B cell (primary cell): ENCODE measurements at regions not wholly inside any gene's neighbourhood (a gene's known extent, or its start where the extent isn't known, plus 50 kb on each side); places are given as distances from the start of the nearest gene placed in this dataset.

ENCODE experiments used
- ATAC-seq: fragments of 200-7000 bp; cut with Tn5 transposase; one replicate; pipeline ENCODE4 v1.10.0; 2021; ENCODE audit warnings: low read depth, mild to moderate bottlenecking, moderate number of reproducible peaks, moderate library complexity
- CTCF ChIA-PET: fragments of 350-600 bp; sonication (Branson Sonifier 250); formaldehyde crosslinking; loops from one replicate; lab custom pipeline; 2021; ENCODE audit warnings: antibody characterized with exemption, inconsistent platforms; lab: Charles Lee
- POLR2A ChIA-PET: fragments of 350-600 bp; sonication (Branson Sonifier 250); formaldehyde crosslinking; loops from one replicate; lab custom pipeline; 2021; ENCODE audit warnings: antibody characterized with exemption; lab: Charles Lee
- DNase-seq: peaks from one replicate; pipeline ENCODE4 v3.0.0; 2013
- H2AFZ ChIP-seq: 2 replicates; pipeline ENCODE4 v1.6.1; 2012; ENCODE audit warnings: mild to moderate bottlenecking, low read depth, low read length; ENCODE audit not compliant: insufficient read depth, poor library complexity, severe bottlenecking
- H3K27ac ChIP-seq, 2 donors: 1 replicate in 1 of 2; 2 replicates in 1 of 2; pipeline ENCODE4 v1.5.1; 2012 to 2013; ENCODE audit warnings: low read length in 2 of 2, mild to moderate bottlenecking in 2 of 2, moderate library complexity in 1 of 2
- H3K27me3 ChIP-seq, 4 experiments: fragments of 200-600 bp in 1 of 4; sonication (generic) in 1 of 4; replicated peaks in 1 of 4; 1 replicate in 2 of 4; 2 replicates in 2 of 4; pipeline versions ENCODE4 v1.6.1 to v1.7.0; 2013 to 2016; ENCODE audit warnings: low read length in 3 of 4, mild to moderate bottlenecking in 2 of 4, mixed read lengths in 1 of 4, moderate library complexity in 1 of 4; ENCODE audit not compliant: insufficient read depth in 4 of 4, control insufficient read depth in 3 of 4; ENCODE audit errors: control extremely low read depth in 1 of 4
- H3K36me3 ChIP-seq, 2 experiments: replicated peaks in 1 of 2; 1 replicate in 1 of 2; 2 replicates in 1 of 2; pipeline versions ENCODE4 v1.6.1 to v1.7.1; 2013; ENCODE audit warnings: low read length in 1 of 2; ENCODE audit not compliant: insufficient read depth in 2 of 2, control insufficient read depth in 1 of 2; ENCODE audit errors: control extremely low read depth in 1 of 2, extremely low read depth in 1 of 2
- H3K4me1 ChIP-seq, 2 donors: fragments of 200-600 bp in 1 of 2; sonication (generic) in 1 of 2; 1 replicate in 1 of 2; 2 replicates in 1 of 2; pipeline versions ENCODE4 v1.5.1 to v1.6.1; 2013 to 2017; ENCODE audit warnings: low read length in 2 of 2; ENCODE audit not compliant: control insufficient read depth in 2 of 2, insufficient read depth in 2 of 2
- H3K4me2 ChIP-seq: replicated peaks from 2 replicates; pipeline ENCODE3; 2012; ENCODE audit warnings: mild to moderate bottlenecking, low read depth, low read length; ENCODE audit not compliant: poor library complexity, severe bottlenecking
- H3K4me3 ChIP-seq, 5 experiments: fragments of 200-600 bp in 1 of 5; sonication (generic) in 1 of 5; 1 replicate in 3 of 5; 2 replicates in 2 of 5; pipeline versions ENCODE4 v1.5.1 to v1.7.0; 2011 to 2016; ENCODE audit warnings: low read length in 4 of 5, mild to moderate bottlenecking in 4 of 5, low read depth in 2 of 5, control low read depth in 1 of 5, moderate library complexity in 1 of 5; ENCODE audit not compliant: insufficient read depth in 1 of 5; ENCODE audit errors: control extremely low read depth in 1 of 5, extremely low read depth in 1 of 5
- H3K79me2 ChIP-seq: fragments of 200-600 bp; sonication (generic); one replicate; pipeline ENCODE4 v1.6.0; 2016; ENCODE audit warnings: low read length; ENCODE audit not compliant: control insufficient read depth, insufficient read depth
- H3K9ac ChIP-seq: fragments of 200-600 bp; sonication (generic); 2 replicates; pipeline ENCODE4 v1.6.1; 2017; ENCODE audit warnings: mild to moderate bottlenecking, low read length, moderate library complexity
- H3K9me3 ChIP-seq, 3 donors: one replicate each; pipeline versions ENCODE4 v1.6.1 to v1.7.1; 2013; ENCODE audit warnings: low read length in 2 of 3; ENCODE audit not compliant: control insufficient read depth in 2 of 3, insufficient read depth in 1 of 3; ENCODE audit errors: control extremely low read depth in 1 of 3
- H4K20me1 ChIP-seq: 2 replicates; pipeline ENCODE4 v1.6.0; 2012; ENCODE audit warnings: mild to moderate bottlenecking, low read length; ENCODE audit not compliant: insufficient read depth, control insufficient read depth, poor library complexity, severe bottlenecking
- H3K27ac Mint-ChIP-seq: one replicate; pipeline ENCODE4 v1.8.0; 2021; ENCODE audit warnings: mixed read lengths
- H3K27me3 Mint-ChIP-seq: one replicate; pipeline ENCODE4 v1.8.0; 2021; ENCODE audit warnings: mixed read lengths
- H3K4me1 Mint-ChIP-seq: one replicate; pipeline ENCODE4 v1.8.0; 2021; ENCODE audit warnings: mixed read lengths
- H3K4me3 Mint-ChIP-seq: one replicate; pipeline ENCODE4 v1.8.0; 2021; ENCODE audit warnings: mixed read lengths
- H3K9me3 Mint-ChIP-seq: one replicate; pipeline ENCODE4 v1.8.0; 2022; ENCODE audit warnings: mixed read lengths; ENCODE audit not compliant: insufficient read depth
- EZH2 ChIP-seq: IDR thresholded peaks from 2 replicates; pipeline ENCODE4 v1.6.1; 2012; ENCODE audit warnings: borderline replicate concordance, low read depth, mild to moderate bottlenecking, moderate library complexity, low read length; ENCODE audit not compliant: insufficient read depth, poor library complexity, severe bottlenecking
- WGBS: methylation state at CpG from one replicate; pipeline ENCODE4 v1.1.5; 2013; ENCODE audit warnings: missing lambda C conversion rate; ENCODE audit not compliant: insufficient coverage; 5-methylcytosine and 5-hydroxymethylcytosine counted together
- intact Hi-C: fragments of 100-400 bp; cut with micrococcal nuclease; formaldehyde crosslinking; loops from one replicate; pipeline ENCODE4 v1.10.0; 2022
- TF ChIP-seq, protein P1 (sequence below): fragments of 200-600 bp; IDR thresholded peaks from one replicate; pipeline ENCODE4 v1.8.0; 2022; ENCODE audit warnings: antibody characterized with exemption, mild to moderate bottlenecking

DNA sequence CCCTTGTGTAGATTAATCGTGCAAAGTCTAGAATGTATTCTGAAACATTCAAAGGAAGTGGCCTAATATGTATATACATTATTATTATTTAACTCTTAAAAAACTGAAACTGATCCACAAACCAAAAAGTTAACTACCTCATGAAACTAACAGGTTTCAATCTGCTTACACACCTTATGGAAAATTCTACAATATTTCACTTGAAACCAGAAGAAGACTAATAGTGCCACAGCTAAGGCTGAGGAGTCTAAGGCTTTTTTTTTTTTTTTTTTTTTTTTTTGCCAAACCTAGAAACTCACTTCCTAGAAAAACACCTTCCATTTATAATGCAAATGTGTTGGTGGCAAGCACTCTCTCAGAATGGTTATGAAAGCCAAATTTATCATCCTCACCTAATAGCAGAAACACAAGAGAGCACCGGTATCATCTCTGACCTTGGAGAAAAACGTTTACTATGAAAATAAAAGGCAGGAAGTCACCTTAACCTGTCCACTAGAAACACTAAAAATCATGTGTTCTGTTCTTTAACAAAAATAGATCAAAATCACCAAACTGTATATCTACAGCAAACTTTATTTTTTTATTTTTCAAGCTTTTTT, 586.1 kb downstream of the FRK start:
- no peaks in the 10 kb centered on the region for H3K27me3 ChIP-seq
- H3K9ac ChIP-seq, result no peak overlapping the region
- H3K4me3 ChIP-seq, result no peak overlapping the region
- Mint-ChIP-seq H3K27ac (no peak overlapping the region), H3K4me3 (no peak overlapping the region), H3K9me3 (peaks cover 3% of the 10 kb centered on the region), H3K4me1 (no peaks in the 10 kb centered on the region), H3K27me3 (no peaks in the 10 kb centered on the region)
- CTCF ChIA-PET, result no interaction called here
- POLR2A ChIA-PET, result no interaction called here
- H3K4me1 ChIP-seq, result no peaks in the 10 kb centered on the region
- H3K79me2 ChIP-seq, result no peaks in the 10 kb centered on the region
- 80% methylated on average over 1 of the region's 3 CpGs for WGBS
- ATAC-seq (no peak), DNase-seq (no peak)
- H4K20me1 ChIP-seq, result no peaks in the 10 kb centered on the region
- H2AFZ ChIP-seq, result no peak overlapping the region
- H3K27ac ChIP-seq, result no peak overlapping the region
- intact Hi-C loops, result no loop called here
- TF ChIP-seq, protein P1, sequence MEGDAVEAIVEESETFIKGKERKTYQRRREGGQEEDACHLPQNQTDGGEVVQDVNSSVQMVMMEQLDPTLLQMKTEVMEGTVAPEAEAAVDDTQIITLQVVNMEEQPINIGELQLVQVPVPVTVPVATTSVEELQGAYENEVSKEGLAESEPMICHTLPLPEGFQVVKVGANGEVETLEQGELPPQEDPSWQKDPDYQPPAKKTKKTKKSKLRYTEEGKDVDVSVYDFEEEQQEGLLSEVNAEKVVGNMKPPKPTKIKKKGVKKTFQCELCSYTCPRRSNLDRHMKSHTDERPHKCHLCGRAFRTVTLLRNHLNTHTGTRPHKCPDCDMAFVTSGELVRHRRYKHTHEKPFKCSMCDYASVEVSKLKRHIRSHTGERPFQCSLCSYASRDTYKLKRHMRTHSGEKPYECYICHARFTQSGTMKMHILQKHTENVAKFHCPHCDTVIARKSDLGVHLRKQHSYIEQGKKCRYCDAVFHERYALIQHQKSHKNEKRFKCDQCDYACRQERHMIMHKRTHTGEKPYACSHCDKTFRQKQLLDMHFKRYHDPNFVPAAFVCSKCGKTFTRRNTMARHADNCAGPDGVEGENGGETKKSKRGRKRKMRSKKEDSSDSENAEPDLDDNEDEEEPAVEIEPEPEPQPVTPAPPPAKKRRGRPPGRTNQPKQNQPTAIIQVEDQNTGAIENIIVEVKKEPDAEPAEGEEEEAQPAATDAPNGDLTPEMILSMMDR, result no peak
- no peak for TF ChIP-seq EZH2
- no peaks in the 10 kb centered on the region for H3K9me3 ChIP-seq
- H3K4me2 ChIP-seq, result no peak overlapping the region
- no peaks in the 10 kb centered on the region for H3K36me3 ChIP-seq

- Histone ChIP-seq H4K20me1 (no peaks in the 10 kb centered on the region), H3K27ac (no peak overlapping the region), H2AFZ (no peak overlapping the region), H3K79me2 (no peaks in the 10 kb centered on the region), H3K27me3 (no peaks in the 10 kb centered on the region), H3K4me1 (no peaks in the 10 kb centered on the region), H3K4me2 (no peak overlapping the region), H3K4me3 (no peak overlapping the region), H3K9me3 (peaks cover 0 to 2% (median 0%) of the 10 kb centered on the region in 3 donors), H3K9ac (no peak overlapping the region), H3K36me3 (no peaks in the 10 kb centered on the region)
- Mint-ChIP-seq H3K4me3 (no peak overlapping the region), H3K9me3 (peaks cover 2% of the 10 kb centered on the region), H3K27ac (no peak overlapping the region), H3K27me3 (no peaks in the 10 kb centered on the region), H3K4me1 (no peaks in the 10 kb centered on the region)
- DNase-seq (no peak), ATAC-seq (no peak)
- ChIA-PET POLR2A (no interaction called here), CTCF (no interaction called here)
- WGBS, result 85% methylated on average over 5 of the region's 6 CpGs
- TF ChIP-seq EZH2, result no peak
- TF ChIP-seq, protein P1, result no peak
- intact Hi-C loops, result no loop called here
Measured at GRCh38 chr6:115468272-115469005, 592.3 kb downstream of the FRK start.
